22Rv1 (cell line): ENCODE measurements at regions not wholly inside any gene's neighbourhood (a gene's known extent, or its start where the extent isn't known, plus 50 kb on each side); places are given as distances from the start of the nearest gene placed in this dataset.
A peak's percentile ranks its signal among the peaks of the same experiment; 100 is the strongest.

Source experiments
- H3K27ac ChIP-seq: fragments of 450-650 bp; 2 replicates; pipeline ENCODE4 v1.5.1; 2017
- ZFX ChIP-seq: fragments of 450-650 bp; IDR thresholded peaks from 2 replicates; pipeline ENCODE4 v1.6.1; 2017; ENCODE audit warnings: antibody characterized with exemption, borderline replicate concordance
- TF ChIP-seq, protein P1 (sequence below): fragments of 450-650 bp; IDR thresholded peaks from 2 replicates; pipeline ENCODE4 v1.5.1; 2017; ENCODE audit warnings: mild to moderate bottlenecking

GRCh38 chr1:94335447-94335846 is 82.7 kb upstream of the ABCD3 start:
- TF ChIP-seq, protein P1, sequence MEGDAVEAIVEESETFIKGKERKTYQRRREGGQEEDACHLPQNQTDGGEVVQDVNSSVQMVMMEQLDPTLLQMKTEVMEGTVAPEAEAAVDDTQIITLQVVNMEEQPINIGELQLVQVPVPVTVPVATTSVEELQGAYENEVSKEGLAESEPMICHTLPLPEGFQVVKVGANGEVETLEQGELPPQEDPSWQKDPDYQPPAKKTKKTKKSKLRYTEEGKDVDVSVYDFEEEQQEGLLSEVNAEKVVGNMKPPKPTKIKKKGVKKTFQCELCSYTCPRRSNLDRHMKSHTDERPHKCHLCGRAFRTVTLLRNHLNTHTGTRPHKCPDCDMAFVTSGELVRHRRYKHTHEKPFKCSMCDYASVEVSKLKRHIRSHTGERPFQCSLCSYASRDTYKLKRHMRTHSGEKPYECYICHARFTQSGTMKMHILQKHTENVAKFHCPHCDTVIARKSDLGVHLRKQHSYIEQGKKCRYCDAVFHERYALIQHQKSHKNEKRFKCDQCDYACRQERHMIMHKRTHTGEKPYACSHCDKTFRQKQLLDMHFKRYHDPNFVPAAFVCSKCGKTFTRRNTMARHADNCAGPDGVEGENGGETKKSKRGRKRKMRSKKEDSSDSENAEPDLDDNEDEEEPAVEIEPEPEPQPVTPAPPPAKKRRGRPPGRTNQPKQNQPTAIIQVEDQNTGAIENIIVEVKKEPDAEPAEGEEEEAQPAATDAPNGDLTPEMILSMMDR, result no peak
- TF ChIP-seq ZFX, result no peak
- H3K27ac ChIP-seq, result no peak overlapping the region

DNA sequence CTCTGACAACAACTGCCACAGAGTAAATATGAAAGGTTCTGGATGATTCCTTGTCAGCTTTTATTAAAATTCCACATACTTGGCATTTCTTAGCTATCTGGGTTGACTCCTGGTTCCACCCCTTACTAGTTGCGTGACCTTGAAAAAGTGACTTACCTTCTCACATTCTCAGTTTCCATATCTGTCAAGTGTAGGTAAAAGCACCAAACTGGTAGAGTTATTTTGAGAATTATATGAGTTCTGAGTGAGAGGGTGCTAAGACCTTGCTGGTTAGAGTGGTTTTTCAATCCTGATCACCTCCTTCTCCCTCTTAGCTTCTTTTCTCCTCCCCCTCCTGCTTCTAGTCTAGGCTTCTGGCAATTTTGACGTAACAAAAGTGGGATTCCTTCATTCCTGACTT is 83.4 kb upstream of the ABCD3 start:
- no peak overlapping the region for H3K27ac ChIP-seq

GRCh38 chr1:94332952-94333351 is 85.2 kb upstream of the ABCD3 start:
- TF ChIP-seq, protein P1, result no peak
- TF ChIP-seq ZFX, result no peak
- H3K27ac ChIP-seq, result no peak overlapping the region

More for the DNA sequence above, 83.4 kb upstream of the ABCD3 start:
- TF ChIP-seq, protein P1, result no peak
- TF ChIP-seq ZFX, result no peak

DNA sequence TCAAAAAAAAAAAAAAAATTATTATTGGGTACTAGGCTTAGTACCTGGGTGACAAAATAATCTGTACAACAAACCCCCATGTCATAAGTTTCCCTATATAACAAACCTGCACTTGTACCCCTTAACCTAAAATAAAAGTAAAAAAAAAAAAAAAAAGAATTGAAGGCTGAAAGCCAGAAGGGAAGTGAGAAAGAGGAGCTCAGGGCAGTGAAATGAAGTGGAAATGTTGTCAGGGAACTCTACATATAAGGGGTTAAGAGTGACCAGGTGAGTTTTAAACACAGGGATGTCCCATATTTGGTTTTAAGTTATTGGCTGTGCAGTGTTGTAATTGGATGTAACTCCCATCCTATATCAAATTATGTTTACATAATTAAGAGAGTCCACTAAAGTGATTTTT is 85.7 kb upstream of the ABCD3 start:
- TF ChIP-seq, protein P1, result no peak
- TF ChIP-seq ZFX, result no peak
- no peak overlapping the region for H3K27ac ChIP-seq

DNA sequence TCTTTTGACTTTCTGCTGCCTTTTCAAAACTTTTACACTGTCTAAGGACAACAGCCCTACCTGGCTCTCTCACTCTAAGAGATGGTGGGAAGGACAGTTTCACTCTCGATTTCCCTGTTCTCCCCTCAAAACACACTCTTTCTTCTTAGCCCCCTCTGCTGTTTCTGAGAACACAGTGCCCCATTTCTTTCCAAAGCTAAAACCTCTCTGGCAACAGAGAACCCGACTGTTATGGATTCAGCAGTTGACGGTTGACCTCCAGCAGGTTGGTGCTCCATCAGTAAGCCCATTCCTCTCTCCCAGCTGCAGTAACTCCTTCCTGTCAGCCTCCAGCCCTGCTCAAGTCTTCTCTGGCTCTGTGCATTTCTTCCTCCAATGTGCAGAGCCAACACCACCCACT is 88.2 kb upstream of the ABCD3 start:
- TF ChIP-seq ZFX, result no peak
- no peak overlapping the region for H3K27ac ChIP-seq

- TF ChIP-seq, protein P1, result no peak
- H3K27ac ChIP-seq, result no peak overlapping the region
Observed at GRCh38 chr1:94329276-94329675, 88.9 kb upstream of the ABCD3 start.

DNA sequence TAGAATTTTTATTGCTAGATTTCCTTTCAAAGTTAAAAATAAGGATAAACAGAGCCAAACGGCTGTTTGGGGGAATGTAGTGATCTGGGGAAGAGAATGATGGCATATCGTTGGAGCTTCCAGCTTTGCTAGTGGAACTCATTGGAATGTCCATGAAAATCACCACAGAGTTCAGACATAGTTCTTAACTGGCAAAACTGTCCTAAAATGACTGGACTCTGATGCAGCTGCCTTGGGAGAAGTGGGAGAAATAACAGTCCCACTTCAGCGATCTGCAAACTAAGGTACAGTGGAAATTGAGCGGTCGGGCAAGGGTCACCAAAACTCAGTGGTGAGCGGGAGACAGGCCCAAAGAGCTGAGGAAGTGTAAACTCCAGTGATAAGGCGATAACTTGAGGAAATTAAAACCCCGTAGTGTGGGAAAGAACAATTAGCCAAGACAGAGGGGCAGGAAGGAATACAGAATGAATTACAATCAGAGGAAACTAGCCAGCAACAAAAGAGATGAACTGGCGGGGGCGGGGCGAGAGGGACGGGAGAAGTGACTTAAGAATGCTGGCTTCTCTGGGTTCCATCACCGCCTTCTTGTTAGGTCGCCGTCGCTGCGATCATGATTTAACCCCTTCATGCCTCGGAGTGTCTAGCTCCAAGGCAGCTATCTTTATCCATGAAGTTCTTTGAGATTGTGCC is 89.8 kb upstream of the ARHGAP29 start:
- TF ChIP-seq, protein P1, result no peak
- no peak for TF ChIP-seq ZFX
- peak overlapping the region; percentile 89; the same call in 1 of the 2 replicates for H3K27ac ChIP-seq

GRCh38 chr1:94326329-94326728 is 88.9 kb upstream of the ARHGAP29 start:
- TF ChIP-seq ZFX, result no peak
- TF ChIP-seq, protein P1, result no peak
- H3K27ac ChIP-seq, result peak overlapping the region; percentile 89
